NCI-H1105 (cell line): ENCODE measurements at regions not wholly inside any gene's neighbourhood (a gene's known extent, or its start where the extent isn't known, plus 50 kb on each side); places are given as distances from the start of the nearest gene placed in this dataset.
A peak's percentile ranks its signal among the peaks of the same experiment; 100 is the strongest.

Experiments
- DNase-seq: peaks from one replicate; lab custom pipeline; 2025; lab: John Stamatoyannopoulos, UW

DNA sequence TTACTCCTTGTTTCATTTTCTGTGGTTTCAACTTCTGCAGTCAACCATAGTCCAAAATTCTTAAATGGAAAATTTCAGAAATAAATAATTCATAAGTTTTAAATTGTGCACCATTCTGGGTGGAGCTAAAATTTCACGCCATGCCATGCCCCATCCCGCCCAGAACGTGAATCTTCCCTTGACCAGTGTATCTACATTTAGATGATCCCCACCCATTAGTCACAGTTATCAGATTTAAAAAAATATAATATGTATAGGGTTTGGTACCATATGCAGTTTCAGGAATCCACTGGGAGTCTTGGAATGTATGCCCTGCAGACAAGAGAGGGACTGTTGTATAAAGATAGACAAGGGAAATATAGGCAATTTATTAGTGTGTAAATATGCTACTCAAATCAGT is 759.7 kb upstream of the ZNF608 start:
- DNase-seq = no peak

DNA sequence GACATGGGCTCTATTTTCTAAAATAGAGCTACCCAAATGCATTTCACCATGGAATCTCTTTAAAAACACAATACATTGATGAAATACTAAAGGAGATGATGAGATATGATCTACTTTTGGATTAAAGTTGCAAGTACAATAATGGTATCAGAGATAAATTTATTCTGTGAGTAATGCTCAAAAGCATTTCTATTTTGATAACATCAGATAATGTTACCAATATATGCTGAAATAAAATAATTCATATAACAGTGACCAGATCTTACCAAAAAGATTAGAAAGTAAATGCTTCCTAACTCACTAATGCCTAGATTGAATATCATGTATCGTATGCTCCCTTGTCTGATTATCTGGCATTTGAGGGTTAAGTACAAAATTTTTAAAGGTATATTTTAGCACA is 761.8 kb upstream of the ZNF608 start:
- no peak for DNase-seq

DNA sequence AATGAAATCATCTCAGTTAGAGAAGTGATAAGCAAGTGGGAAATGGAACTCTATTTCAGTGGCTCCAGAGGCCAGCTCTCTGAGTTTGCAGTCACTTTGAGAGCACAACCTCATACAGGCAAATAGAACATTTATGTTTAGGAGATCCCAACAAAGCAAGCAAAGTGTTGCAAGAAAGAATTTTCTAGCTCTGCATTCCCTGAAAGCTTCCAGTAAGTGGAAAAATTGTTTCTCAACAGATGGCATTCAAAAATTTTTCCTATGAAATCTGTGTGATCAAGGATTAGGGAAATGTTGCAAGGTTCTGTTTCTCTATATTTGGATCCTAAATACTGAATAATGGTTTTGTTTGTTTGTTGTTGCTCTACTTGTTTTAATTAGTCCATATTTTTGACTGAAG is 764.2 kb upstream of the ZNF608 start:
- no peak for DNase-seq

DNA sequence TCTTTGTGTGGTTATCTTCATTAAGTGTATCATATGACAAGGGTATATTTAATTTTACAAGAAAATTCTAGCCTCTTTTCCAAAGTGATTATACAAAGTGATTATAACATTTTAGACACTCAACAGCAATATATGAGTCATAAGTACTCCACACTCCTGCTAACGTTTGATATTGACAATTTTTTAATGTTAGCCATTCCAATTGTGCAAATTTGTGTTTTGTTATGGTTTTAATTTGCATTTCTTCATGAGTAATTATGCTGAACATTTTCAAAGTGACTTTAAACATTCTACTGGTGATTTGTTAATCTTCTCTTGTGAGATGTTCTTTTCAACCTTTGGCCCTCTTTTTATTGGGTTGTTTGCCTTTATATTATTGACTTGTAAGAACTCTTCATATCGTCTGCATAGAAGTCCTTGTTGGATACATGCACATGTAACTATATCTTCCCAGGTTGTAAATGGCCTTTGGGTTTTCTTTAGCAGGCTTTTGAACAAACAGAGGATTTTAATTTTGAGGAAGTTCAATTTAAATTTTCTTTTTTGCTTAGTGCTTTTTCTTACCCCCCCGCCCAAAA is 771.6 kb upstream of the ZNF608 start:
- DNase-seq = no peak

DNA sequence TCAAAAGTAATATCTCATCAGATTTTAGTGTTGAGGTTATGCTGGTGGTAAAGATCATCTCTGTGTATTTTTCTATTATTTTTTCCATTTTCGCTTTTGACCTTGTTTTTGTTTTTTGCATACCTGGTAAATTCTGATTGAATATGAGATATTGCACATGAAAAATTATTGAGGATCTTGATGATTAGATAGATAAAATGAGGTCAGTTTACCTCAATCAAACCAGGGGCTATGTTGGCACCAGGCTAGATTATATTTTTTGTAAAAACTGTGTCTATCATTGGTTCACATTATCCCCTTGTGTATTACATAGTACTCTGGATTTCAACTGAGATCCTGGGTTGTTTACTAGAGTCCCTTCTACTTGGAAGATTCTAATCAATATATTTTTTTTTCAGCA is 774.9 kb upstream of the ZNF608 start:
- no peak for DNase-seq

DNA sequence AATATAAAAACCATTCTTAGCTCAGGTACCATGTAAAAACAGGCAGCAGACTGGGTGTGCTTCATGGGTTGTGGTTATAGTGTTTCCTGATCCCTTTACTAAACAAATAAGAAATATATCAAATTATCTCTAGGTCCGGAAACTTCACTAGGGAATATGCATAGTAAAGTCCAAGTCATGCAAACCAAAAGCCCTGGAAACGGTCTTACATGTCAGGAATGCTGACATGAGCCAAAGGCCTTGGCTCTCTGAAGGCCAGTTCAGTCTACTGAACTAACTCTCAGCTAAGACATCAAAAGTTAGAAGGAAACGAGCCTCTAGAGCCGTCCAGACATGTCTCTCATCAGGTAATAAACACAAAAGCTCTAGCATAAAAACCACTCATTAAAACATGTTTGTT is 778.9 kb upstream of the ZNF608 start:
- DNase-seq = no peak

DNA sequence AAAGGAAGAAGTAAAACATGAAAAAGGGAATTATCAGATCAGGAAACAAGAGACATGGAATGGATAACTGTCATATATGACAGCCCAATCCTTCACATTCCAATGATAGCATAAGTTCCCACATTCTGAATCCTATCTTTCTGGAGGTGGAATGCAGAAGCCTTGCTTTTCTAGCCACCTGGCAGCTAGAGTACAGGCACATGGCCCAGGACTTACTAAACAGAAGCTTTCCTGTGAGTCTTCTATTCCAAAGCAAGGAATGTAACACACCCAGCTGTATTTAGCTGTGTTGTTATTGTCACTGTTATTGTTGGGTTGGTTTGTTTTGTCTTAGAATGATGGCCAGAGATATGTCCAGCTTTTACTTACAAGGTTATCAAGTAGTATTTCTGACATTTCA is 780.5 kb upstream of the ZNF608 start:
- no peak for DNase-seq

DNA sequence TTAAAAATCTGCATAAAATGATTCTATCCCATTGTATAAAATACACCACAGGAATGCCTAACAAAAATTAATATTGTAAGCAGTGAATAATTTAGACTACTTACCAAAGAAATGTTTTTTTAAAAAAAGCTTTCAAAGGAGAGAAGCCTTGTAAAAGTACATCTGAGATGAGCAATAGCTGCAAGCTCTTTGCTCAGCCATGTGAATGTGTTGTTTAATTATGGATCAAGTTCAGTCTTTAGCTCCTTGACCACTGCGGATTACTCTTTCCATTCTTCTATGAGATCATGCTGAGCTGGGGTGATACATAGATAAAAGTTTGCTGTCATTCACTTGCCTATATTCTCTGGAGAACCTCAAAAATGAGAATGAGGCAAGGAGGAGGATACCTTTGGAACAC is 782.4 kb upstream of the ZNF608 start:
- DNase-seq = no peak

DNA sequence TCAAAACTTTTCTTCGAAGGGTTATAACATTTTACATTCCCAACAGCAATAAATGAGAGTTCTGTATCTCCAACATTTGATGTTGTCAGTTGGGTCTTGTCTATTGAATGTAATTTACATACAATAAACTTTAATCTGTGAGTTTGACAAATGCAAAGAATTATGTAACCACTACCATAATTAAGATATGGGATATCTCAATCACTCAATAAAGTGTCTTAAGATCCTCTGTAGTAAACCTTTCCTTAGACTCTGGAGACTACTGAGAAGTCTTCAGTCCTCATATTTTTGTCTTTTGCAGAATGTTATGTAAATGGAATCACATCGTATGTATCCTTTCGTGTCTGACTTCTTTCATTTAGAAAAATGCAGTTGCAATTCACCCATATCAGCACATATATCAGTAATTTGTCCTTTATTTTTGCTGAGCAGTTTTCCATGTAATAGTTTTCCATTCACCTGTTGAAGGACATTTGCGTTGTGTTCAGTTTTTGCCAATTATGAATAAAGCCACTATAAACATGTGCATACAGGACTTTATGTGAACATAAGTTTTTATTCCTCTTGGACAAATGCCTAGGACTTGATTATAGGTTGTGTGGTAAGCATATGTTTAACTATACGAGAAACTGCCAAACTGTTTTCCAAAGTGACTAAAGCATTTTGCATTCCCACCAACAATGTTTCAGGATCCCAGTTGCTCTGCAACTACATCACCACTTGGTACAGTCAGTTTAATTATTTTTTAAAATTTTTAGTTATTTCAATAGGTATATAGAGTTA is 784.6 kb upstream of the ZNF608 start:
- peak; percentile 72 for DNase-seq

DNA sequence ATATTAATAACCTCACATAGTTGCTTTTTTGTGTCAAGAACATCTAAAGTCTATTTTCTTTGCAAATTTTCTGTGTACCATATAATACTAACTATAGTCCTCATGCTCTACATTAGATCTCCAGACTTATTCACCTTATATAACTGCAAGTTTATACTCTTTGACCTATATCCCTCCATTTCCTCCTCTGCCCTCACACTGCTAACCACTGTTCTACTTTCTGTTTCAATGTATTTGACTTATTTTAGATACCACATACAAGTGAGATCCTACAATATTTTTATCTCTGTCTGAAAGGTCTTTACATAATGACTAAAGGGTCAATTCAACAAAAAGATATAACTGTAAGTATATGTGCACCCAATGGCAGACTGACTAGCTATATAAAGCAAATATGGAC is 789.7 kb upstream of the ZNF608 start:
- no peak for DNase-seq

DNA sequence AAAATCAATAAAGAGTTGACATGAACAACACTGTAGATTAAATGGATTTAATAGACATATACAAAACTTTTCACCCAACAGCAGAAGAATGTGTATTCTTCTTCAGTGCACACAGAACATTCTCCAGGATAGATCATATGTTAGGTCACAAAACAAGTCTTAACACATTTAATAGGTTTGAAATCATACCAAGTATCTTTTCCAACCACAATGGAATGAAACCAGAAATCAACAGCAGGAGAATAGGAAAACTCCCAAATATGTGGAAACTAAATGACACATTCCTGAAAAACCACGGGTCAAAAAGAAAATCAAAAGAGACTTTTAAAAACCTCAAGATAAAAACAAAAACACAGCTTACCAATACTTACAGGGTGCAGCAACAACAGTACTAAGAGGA is 790.1 kb upstream of the ZNF608 start:
- DNase-seq = no peak

DNA sequence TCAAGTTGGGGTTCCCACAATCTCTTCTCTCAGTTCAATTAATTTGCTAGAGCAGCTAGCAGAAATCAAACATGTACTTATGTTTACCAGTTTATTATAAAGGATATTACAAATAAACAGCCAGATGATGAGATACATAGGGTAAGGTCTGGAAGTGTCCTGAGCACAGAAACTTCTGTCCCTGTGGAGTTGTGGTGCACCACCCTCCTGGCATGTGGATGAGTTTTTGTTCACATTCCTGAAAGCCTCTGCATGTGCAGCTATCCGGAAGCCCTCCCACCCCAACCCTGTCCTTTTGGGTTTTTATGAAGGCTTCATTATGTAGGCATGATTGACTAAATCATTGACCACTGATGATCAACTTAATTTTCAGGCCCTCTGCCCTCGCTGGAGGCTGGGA is 791.2 kb upstream of the ZNF608 start:
- DNase-seq = no peak

DNA sequence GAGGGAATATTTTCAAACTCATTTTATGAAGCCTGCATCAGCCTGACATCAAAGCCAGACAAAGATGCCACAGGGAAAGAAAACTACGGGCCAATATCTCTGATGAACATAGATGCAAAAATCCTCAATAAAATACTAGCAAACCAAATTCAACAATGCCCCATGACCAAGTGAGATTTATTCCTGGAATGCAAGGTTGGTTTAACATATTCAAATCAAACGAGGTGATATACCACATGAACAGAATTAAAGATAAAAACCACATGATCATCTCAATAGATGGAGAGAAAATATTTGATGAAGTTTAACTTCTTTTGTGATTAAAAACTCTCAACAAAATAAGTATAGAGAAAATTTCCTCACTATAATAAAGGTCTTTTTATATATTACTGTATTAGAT is 792.0 kb upstream of the ZNF608 start:
- DNase-seq = no peak

DNA sequence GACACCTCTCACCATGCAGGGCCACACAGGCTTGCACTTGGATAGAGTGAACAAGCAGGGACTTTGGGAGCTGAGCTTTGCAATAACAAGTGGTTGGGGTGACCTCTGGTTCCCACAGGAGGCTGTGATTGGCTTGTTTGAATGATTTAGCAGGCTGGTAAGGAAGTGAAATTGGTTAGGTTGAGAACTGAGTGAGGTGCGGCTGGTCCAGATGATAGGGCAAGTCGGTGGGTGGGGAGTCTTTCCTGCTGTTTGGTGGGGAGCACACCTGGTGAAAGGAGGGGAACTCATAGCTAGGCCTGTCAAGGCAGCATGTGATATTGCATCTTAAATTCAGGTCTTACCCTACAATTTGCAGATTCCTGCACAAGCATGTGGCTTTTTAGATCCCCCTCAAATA is 794.6 kb upstream of the ZNF608 start:
- DNase-seq = no peak

DNA sequence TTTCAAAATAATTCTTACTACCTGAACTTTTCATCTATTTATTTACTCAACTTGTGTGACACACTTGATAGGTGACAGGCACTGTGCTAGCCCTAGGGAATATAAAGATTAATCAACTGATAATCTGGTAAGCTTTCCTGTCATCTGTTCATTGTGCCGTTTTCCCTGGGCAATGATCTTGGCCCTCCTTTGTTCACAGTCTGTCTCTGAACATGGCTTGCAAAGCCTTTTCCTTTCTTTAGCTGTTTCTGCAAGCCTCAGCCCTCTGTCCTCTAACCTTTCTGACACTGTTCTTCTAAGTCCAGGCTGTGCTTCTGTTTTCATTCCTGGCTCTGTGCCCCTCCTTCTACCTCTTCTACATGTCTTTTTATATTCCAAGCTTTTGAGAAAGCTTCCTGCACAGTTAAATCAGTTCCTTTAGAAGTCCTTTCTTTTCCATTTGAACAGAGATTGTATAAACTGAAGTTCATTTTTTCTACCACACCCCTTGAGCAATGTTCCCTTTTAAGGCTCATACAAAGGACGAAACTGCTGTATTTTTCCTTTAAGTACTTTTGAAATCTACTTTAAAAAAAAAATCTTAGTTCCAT is 803.0 kb upstream of the ZNF608 start:
- no peak for DNase-seq

DNA sequence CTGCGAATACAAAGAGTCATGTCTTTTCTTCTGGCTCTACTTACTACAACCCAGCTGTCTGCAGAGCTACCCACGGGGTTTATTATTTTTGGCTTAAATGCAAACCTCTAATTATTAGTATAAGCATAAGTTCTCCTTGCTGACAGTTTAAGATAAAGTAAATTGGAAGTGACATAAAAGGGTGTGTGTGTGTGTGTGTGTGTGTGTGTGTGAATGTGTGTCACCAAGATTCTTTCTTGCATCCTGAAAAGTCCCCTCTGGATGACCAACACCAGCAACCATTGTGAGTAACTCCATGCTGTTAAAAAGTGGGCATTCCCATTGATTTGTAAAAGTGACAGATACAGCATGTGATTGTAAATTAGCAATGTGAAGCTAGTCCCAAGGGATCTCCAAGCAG is 803.8 kb upstream of the ZNF608 start:
- DNase-seq = no peak

DNA sequence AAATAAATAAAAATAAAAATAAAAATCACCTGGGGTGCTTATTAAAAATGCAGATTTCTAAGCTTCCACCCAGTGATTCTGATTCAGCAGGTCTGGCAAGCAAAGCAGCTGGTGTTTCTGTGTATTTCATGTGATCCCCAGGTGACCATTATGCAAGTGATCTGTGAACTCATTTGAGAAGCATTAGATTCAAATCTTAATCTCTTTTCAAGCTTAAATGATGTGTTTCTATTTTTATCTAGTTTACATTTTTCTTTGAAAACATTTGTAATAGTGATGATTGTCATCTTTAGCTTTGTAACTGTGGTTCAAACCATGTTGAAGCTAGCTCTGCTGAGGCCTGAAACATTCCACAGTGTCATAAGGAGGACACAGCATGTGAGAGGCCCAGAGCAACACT is 804.8 kb upstream of the ZNF608 start:
- DNase-seq = no peak

DNA sequence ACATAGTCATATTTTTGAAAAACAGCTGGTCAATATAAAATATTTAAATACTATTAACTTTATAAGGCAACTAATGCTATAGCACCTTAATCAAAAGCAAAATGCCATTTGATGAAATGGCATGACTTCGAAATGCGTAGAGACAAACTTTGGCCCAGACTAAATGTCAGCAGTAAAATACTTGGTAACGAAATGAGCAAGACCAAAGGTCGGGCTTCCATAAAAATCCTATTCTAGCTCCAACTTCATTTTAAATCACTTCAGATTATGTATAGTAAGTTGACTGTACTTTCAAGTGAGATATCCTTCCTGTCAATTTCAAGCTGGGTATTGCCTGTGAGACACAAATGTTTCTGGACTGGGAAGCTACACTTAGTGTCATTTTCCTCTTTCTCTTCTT is 805.4 kb upstream of the ZNF608 start:
- DNase-seq = no peak

DNA sequence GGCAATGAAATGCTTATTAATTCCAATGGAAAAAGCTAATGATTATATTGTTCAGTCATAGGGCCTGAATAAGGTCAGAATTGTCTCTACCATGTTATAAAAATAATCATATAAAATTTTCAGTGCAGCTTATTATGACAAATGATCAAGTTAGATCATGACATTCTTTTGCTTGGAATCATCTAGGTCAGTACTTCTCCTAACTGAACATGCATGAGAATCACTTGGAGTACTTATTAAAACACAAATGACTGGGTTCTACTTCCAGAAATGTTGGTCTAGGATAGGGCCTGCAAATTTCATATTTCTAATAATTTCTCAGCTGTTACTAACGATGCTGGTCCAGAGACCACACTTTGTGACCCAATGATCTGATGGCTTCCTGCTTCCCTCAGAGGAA is 806.0 kb upstream of the ZNF608 start:
- no peak for DNase-seq

DNA sequence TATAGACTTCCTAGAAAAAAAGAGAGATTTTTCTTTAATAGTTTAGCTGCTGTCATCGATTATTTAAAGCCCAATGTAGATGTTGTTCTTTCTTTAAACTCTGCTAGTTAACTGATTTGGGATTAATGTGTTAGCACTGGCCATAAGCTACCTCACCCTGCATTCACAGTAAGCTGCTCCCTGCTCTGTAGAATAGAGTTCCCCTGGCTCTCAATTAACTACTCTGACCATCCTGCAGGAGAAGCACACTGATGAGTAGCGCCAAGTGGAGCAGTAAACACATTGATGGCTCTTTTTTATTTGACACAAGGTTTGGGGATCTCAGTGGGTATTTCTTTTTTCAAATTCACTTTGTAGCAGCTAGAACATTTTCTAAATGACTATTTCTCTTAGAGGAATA is 807.9 kb upstream of the ZNF608 start:
- no peak for DNase-seq

DNA sequence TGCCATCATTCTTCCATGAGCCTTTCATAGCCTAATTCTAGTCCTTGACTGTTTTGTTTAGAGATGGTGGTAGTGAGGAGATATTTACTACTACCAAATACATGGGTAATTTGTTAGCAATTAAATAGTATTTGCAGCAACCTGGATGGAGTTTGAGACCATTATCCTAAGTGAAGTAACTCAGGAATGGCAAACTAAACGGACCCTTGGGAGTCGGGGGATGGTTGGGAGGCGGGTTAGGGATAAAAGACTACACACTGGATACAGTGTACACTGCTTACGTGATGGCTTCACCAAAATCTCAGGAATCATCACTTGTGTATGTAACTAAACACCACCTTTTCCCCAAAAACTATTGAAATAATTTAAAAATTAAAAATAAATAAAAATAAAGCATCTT is 809.2 kb upstream of the ZNF608 start:
- DNase-seq = no peak

DNA sequence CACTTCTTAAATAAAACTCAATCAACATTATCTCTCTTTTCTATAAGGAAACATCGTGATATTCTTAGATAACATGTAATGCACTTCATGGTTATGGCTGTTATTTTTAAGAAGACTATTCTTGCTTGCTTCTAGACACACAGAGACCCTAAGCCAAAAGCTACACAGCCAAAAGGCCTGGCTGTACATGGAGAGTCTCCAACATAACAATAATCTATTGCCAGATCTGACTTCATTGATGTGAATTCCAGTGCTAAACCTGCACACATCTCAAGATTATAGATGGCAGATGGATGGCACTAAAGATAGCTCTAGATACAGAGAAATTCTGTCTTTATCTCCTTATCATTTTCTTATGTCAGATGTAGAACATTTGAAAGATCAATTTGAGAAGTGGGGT is 811.6 kb upstream of the ZNF608 start:
- DNase-seq = no peak

DNA sequence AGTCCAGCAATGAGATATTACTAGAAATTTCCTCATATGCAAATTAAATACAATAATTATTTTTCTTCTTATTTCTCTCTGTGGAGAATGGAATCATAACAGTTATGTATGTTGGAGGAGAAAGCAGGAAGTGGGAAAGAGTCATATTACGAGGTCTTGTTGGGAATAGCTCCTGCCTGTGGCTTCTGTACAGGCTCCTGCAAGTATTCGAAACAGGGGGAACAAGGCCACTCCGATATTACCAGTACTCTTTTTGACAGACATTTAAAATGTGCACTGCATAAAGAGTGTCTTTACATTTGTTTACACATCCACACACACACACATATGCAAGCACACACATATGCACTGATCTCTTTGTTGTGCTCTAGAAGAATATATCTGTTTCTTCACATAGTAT is 812.0 kb upstream of the ZNF608 start:
- DNase-seq = no peak

DNA sequence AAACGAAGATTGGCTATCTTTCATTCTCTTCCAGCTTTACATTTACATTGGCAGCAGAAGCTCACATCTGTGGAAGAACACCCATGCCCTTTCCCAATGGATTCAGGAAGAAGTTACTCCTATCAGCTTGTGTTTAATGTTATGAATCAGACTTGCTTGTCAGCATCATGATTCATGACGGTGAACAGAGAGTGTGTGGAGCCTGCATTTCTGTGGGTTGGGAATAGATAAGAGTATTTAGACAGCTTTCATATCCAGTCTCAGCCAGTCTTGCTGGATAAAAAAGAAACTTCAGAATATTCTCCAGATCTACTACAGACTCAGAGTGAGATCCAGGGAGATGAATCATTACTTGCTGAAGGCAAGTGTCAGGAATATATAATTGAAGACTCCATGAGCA is 812.9 kb upstream of the ZNF608 start:
- DNase-seq = no peak
